Stimulated activated CD4-positive, alpha-beta T cell treated with anti-CD3 and anti-CD28 coated beads, Interleukin-15, amount 100 ng/mL, for 1 hour (primary cell): ENCODE measurements at regions not wholly inside any gene's neighbourhood (a gene's known extent, or its start where the extent isn't known, plus 50 kb on each side); places are given as distances from the start of the nearest gene placed in this dataset.

Experiments used
- DNase-seq, 2 donors: peaks; one replicate each; pipeline ENCODE4 v3.0.0-alpha.2; 2020; ENCODE audit warnings: low read depth in 1 of 2, low spot score in 1 of 2

DNA sequence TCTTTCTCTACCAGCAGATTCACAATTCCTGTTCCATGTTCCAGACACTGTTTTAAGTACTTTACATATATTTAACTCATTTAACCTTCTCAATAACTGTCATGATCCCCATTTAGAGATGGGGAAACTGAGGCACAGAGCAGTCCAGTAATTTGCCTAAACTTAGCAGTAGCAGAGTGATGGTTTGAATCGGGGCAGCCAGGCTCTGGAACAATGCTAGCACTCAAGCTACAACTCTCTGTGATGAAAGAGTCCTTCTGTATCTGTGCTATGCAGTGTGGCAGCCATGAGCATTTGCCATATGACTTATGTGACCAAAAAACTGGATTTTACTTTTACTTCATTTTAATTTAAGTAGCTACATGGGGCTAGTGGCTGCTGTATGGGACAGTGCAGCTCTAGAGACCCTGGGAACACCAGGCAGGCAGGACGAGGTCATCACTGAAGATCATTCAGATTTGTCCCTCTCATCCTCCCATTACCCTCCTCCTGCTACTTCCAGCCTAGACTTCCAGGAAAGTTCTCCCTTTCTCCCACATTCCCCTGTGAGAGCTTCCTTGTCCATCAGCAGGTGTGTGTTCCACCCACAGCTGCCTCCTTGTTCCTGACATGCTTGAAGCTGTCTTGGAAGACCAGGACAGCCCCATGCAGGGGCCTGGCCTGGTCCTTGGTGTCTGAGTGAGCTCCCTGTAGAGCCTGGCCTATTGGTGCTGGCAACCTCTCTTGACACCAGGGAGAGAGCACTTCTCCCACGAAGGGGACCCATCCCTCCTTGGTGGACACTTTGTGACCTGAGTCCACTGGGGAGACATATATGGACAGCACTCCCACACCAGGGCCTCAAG is 157.0 kb downstream of the MRPL14 start:
- no peak for DNase-seq

DNA sequence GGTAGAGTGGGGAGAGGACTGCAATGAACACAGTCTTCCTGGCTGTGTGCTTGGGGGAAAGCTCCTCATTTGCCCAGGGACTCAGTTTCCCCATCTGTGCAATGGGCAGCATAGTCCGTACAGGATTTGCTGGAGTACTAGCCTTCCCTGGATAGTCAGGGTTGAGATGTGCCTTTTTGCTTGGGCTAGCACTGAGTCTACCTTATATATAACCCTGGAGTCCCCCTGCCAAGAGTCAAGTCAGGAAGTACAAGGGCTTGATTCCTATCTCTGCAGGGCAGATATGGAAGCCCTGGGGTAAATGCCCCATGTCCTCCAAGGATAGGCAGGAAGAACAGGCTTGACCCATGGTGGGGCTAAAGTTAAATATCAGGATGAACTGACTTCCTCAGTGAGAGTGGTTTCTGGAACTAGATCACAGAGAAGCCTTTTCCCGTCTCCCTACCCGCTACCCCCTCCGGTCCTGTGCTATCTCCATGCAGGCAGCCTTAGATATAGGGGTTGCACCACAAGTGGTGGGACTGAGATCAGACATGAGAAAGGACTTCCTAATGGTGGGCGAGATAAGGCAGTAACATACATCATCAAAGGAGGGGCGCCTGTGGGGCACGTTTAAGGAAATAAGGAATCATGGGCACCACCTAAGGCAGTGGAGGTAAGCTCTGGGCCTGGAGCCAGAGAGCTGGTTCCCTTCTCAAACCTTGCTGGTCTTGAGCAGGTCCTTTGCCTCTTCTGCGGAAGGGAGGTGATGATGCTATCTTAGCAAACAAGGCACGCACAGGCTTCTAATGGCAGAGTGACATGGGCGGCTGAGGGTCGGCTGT is 157.9 kb downstream of the MRPL14 start:
- no peak for DNase-seq

DNA sequence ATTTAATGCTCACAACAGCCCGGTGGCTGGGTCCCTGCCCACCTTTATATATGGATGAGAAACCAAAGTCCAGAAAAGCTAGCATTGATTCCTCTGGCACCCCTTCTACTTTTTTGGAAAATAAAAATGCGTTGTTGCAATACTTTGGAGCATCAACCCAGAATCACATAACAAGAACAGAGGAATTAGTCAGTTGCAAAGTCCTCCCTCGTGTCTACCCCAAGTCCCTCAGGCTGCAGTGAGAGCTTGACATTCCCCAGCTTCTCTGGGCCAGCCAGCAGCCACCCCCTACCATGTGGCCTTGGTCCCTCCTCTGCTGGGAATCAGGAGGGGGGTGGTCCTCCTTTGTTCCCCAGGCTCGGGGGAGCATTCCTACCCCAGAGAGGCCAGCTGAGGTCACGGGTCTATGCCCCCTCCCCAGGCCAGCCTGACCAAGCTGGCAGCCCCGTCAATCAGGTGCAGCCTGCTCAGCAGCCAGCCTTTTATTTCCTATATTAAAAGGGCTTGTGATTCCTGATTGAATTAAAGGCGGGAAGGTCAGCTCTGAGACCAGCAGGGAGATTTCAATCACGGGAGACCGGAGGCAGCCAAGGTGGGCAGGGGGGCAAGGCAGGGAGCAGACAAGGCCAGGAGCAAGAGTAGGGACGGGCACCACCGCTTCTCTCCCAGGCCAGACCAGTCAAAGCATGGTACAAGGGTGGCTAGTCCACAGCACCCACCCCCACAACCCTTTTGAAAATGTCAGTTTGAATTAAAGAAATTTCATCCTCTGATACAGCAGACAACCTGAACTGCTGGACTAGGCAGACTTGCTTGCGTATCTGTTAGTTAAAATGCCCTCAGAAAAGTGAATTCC is 158.9 kb downstream of the MRPL14 start:
- no peak for DNase-seq

DNA sequence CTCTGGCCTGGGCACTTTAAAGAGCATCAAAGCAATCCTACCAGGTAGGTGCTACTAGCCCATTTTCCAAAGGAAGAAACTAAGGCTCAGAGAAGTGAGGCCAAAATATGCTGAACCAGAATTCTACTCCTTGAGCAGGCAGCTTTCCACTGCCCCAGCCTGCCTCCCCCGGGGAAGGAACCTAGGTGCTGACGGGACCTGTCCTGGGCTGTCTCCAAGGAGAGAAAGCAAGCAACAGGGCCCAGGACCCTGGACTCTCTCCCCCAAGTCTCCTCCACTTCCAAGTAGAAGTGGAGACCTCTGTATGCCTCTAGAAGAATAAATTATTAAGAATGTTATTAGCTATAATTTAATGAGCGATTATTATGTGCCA is 159.5 kb downstream of the MRPL14 start:
- no peak for DNase-seq

DNA sequence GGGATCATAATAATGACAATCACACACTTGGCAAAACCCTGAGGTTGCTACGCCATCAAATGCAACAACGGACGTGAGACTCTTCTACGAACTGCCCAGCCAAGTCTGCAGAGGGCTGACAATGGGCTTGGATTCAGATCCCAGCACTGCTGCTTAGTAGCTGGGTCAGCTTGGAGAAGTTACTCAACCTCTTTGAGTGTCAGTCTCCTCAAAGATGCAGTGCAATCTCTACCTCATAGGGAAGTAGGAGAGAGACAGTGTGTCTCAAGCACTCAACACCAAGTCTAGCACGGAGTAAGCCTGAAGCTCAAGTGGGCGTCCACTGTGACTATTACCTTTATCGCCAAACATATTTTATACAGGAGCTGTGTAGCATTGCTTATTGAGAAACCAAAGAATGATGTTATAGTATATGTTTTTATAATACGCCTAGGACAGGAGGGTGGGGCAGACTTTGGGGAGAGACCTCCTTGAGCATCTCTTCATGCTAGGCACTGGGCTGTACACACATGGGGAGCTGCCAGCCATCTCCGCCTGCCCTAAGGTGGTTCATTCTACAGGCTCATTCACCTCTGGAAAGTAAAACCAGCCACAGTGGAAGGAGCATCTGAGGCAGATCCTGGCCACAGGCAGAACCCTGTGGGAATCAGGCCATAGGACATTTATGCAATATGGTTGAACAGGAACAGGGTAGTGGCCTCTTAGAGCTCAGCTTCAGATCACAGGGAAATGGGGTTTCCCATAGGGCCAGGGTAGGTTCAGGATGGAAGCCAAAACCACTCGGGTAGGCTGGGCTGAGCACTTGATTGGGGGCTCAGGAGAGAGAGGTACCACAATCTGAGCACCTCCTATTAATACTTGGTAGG is 160.2 kb downstream of the MRPL14 start:
- no peak for DNase-seq

DNA sequence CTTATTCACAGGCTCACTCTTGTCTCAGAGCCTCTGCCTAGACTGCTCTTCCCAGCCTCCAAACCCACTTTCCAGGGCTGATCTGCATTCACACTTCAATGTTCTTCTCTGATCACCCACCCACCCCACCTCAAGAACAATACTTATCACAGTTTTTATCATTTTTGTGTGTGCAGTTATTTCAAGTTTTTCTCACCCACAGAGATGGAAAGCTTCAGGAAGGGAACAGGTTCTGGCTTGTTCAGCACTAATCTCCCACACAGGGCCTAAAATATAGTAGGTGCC is 160.9 kb downstream of the MRPL14 start:
- no peak for DNase-seq

DNA sequence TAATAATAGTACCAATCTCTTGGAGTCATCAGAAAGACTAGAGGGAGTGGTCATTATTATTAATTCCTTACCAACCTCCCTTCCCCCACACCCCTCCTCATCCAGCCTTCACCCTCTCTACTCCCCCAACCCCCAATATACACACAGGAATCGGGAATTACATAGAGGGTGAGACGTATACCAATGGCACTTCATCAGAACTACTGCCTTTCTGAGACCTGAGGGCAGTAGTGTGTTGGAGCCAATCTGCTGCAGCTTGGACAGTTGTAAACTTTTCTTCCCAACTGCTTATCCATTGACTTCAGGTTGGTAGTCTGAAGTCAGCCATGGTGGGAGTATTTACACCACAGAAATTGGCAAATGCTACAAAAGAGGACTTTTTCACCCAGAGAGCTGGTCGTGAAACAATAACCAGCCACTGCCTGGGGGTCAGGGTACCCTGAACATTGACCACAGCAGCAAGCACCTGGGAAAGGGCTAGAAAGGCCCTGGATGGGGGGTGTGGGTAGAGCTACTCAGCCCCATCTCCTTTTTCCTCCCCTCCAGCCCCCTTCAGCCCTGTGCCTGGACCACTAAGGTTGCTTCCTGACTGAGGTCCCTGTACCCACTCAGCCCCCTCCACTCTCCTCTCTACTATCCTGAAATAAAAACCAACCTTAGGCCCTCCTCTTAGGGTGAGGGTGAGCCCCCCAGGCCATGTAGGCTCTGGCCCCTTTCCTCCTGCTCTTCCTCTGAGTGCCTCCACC is 161.5 kb downstream of the MRPL14 start:
- no peak for DNase-seq

DNA sequence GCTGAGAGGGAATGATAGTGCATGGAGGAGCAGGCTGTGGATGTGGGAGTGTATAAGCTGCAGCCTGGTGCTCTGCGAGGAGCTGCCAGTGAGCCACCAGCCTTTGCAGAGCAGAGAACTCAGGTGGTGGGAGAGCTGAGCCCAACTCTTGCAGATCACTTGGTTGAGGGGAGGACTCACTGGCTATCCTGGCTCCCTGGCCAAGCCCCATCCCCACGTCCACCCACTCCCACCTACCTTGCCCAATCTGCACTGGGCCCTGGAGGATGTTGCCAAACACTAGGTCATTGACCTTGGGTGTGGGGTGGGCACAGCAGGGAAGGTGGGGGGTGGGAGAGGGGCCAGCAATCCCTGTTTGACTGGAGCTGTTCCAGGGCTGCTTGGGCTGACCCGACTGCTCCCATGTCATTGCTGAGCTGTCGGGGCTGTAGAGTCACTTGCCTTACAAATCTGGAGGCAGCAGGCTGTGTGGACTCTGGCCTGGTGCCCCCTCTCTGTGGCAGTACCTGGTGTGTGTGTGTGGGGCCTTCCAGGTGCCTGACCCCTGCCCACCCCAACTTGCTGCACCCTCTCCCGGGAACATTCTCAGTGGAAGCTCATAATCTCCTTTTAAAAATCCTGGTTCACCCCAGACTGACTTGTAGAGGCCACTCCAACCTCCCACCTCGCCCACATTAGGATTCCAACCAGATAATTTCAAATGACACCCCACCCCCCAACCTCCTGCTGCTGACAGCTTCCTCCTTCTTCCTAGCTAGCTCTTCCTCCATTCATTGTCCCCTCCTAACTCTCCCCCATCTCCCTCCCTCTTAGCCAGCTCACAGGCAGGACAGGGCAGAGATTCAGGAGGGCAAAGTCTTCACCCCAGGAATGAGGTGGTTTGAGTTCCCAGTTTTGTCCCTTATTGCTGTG is 162.3 kb downstream of the MRPL14 start:
- no peak for DNase-seq

DNA sequence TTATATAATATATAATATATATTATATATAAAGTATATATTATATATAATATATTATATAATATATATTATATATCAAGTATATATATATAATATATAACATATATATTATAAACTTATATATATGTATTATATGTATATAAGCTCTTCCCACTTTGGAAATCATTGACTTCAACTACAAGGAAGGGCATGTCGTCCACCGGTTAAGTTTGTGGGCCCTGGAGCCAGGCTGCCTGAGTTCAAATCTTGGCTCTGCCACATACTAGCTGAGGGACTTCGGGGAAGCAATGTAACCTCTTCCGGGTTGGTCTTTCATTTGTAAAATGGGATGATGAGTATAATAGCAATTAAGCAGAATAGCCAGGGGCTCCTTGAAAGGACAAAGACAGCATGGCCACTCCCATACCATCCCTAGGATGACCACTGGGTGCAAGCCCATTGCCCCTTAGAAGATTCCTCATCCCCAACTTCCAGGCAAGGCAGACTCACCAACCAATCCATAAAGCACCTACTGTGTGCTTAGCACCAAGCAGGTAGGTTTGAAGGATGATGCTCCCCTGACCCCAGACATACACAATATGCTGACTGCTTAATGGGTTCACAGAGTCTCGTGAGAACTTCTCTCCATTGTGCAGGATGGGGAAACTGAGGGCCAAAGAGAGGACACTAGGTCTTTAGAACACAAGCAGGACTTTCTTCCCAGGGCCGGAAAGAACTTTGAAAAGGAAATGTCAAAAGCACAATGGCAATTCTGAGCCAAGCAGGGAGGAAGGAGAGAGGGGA is 163.2 kb downstream of the MRPL14 start:
- no peak for DNase-seq

DNA sequence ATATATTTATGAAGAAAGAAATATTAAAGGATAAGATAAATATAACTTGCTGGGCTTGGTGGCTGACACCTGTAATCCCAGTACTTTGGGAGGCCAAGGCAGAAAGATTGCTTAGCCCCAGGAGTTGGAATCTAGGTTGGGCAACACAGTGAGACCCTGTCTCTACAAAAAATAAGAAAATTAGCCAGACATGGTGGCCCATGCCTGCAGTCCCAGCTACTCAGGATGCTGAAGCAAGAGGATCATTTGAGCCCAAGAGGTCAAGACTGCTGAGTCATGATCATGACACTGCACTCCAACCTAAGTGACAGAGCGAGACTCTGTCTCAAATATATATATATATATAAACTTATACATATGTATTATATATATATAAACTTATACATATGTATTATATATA is 164.0 kb downstream of the MRPL14 start:
- no peak for DNase-seq

DNA sequence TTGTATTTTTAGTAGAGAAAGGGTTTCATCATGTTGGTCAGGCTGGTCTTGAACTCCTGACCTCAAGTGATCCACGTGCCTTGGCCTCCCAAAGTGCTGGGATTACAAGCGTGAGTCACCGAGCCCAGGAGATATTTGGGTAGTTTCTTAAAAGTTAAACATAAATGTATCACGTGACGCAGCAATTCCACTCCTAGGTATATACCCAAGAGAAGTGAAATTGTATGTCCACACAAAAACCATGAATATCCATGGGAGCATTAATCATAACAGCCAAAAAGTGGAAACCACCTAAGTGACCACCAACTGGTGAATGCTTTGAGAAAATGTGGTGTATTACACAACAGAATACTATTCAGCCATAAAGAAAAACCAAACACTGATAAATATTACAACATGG is 164.8 kb downstream of the MRPL14 start:
- no peak for DNase-seq

DNA sequence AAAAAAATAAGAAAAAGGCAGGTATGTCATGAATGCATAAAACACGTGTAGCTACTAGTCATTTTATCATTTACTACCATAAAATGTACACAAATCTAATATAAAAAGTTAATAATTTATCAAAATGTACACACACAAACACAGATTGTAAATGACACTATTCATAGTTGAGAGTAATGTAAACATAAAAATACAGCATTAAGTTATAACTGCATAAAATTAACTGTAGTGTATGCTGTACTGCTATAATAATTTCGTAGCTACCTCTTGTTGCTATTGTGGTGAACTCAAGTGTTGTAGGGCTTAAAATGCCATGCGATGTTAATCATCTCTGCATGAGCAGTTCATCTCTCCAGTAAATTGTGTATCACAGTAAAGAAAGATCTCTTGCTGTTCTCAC is 170.0 kb downstream of the MRPL14 start:
- DNase-seq, result no peak

DNA sequence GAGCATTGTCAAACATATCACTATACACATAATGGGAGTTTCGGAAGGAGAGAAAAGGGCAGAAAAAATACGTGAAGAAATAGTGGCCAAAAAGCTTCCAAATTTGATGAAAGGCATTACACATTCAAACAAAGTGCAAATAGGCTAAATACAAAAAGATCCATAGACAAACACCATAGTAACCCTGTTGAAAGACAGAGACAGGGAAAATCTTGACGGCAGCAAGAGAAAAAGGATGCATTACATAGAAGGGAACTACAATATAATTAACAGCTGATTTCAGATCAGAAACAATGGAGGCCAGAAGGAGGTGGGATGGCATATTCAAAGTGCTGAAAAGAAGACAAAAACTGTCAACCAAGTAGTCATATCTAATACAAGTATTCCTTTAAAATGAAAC is 170.8 kb downstream of the MRPL14 start:
- no peak for DNase-seq

DNA sequence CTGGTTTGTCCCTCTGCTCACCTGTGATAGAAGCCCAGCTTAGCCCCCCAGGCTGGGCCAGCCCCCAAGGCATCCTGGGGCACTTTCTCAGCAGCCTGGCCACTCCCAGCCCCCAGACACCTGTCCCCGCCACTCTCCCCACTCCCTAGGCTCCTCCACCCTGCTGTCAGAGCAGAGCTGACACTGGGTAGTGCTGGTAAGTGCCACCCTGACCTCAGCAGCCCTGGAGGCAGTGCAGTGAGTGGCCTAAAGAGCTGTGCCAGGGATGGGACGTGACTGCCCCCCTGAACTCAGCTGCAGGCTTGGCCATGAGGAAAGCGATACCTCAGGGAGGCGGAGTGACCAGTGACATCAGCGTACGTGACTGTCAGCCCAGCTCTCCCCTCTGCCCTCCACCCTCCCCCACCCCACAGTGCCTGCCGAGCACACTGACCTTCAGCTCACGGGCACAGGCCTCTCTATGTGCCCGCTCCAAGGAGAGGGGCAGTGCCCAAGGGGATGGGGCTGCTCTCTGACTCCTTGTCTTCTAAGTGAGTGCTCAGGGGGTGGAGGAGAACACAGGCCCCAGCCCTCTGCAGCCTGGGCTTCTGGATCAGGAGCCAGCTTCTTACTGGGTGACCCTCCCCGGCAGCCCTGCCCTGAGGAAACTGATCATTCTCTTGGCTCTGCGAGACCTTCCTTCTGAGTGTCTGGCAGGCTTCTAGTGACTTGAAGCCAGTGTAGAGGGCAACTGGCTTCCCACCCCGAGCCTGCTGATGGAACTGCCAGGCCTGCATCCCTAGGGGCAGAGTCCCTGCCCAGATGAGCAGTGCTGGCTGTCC is 172.7 kb downstream of the MRPL14 start:
- no peak for DNase-seq

DNA sequence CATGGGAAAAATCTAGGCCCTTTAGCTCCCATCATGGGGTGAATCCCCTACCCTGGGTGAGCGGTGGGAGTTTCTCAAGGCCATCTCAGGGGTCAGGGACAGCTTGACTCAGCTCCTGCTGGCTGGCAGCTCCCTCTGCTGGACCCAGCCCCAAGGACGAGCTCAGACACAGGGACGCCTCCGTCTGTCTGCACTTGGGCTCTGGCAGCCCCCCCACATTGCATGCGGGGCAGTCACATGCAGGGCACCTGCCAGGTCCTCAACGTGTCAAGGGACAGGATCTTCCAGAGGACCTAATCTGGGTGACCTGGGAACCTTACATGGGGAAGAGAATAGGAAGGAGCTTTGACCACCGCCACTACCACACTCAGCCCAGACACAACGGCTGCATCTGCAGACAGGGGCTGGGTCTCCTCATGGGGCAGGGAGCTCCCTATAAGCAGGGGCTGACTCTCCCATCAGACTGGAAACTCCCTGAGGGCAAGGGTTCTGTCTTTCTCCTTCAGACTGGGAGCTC is 173.4 kb downstream of the MRPL14 start:
- DNase-seq, result no peak

DNA sequence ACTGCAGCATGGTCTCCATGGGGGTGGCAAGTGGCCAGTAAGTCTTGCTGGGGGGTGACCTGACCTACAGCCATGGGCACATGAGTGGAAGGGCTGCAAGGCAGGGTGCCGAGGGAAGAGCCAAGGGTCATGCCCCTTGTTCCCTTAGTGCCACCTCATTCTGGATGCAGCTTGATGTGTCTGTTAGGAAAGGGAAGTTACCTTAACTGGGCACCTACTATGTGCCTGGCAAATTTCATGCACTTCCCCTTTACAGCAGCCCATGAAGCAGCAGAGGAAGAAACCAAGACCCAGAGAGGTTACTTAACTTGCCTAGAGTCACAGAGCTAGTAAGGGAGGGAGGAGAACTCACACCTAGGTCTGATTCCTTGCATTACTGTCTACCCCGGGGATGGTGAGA is 174.0 kb downstream of the MRPL14 start:
- no peak for DNase-seq

DNA sequence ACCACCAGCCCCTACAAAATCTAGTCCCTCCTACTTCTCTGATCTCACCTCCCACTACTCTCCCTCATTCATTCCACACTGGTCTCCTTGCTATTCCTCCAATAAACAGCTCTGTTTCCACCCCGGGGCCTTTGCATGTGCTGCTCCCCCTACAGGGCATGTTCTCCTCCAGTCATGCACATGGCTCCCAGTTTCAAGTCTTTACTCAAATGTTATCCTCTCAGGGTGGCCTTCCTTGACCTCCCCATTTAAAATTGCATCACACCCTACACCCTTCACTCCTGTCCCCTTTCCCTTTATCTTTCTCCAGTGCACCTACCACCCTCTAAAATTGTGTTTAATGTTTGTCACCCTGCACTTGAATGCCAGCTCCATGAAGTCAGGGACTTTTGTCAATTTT is 174.5 kb downstream of the MRPL14 start:
- no peak for DNase-seq
